ENCODE measurements at regions not wholly inside any gene's neighbourhood (a gene's known extent, or its start where the extent isn't known, plus 50 kb on each side); places are given as distances from the start of the nearest gene placed in this dataset.

DNA sequence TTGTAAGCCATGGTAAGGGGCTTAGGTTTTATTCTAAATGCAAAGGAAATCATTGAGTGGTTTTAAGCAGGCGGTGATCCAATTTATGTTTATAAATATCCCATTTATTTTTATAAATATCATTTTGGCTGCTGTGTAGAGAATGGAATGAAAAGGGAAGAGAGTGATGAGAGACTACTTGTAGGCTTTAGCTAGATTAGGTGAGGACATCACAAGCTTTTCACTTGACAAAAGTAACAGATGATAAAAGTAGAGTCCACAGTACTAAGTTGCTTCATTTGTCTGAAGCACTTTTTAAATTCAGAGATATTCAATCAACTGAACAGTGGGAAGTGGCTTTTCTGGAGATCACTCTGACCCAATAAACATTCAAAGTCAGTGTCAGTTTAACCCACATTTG lies 65.4 kb upstream of the FSHR start:
- TF ChIP-seq, protein P1, sequence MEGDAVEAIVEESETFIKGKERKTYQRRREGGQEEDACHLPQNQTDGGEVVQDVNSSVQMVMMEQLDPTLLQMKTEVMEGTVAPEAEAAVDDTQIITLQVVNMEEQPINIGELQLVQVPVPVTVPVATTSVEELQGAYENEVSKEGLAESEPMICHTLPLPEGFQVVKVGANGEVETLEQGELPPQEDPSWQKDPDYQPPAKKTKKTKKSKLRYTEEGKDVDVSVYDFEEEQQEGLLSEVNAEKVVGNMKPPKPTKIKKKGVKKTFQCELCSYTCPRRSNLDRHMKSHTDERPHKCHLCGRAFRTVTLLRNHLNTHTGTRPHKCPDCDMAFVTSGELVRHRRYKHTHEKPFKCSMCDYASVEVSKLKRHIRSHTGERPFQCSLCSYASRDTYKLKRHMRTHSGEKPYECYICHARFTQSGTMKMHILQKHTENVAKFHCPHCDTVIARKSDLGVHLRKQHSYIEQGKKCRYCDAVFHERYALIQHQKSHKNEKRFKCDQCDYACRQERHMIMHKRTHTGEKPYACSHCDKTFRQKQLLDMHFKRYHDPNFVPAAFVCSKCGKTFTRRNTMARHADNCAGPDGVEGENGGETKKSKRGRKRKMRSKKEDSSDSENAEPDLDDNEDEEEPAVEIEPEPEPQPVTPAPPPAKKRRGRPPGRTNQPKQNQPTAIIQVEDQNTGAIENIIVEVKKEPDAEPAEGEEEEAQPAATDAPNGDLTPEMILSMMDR (IDR thresholded peaks at IDR 0.05; ENCODE audit: control insufficient read depth, insufficient read depth, low read depth, low read length, missing control alignments): no peak
- H3K4me3 ChIP-seq (ENCODE audit: control insufficient read depth, low read depth, low read length): no peak overlapping the region
- no peak for DNase-seq (ENCODE audit: low read depth)

DNA sequence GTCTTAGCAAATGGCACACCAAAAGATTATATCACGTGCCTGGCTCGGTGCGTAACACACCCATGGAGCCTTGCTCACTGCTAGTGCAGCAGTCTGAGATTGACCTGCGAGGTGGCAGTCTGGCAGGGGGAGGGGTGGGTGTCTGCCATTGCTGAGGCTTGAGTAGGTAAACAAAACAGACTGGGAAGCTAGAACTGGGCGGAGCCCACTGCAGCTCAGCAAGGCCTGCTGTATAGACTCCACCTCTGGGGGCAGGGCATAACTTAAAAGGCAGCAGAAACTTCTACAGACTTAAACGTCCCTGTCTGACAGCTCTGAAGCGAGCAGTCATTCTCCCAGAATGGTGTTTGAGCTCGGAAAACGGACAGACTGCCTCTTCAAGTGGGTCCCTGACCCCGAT lies 55.9 kb upstream of the FSHR start:
- no peak for DNase-seq (ENCODE audit: low read depth)
- H3K4me3 ChIP-seq (ENCODE audit: control insufficient read depth, low read depth, low read length): no peak overlapping the region
- TF ChIP-seq, protein P1 (IDR thresholded peaks at IDR 0.05; ENCODE audit: control insufficient read depth, insufficient read depth, low read depth, low read length, missing control alignments): no peak

DNA sequence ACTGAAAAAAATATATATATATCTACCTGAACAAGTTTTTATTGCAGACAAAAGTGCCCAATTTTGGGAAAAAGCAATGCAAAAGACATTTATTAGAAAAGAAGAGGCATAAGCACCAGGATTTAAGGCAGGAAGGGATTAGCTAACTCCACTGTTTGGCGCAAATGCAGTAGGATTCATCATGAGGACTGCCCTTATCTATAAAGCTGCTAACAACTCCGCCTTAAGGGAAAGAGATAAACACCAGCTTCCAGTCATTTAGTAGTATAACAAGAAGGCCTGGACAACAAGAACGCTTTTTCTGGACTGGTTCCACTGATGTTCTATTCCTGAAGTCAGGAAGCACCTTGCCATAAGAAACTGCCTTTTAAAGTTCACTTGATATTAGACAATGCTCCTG lies 52.9 kb upstream of the FSHR start:
- no peak overlapping the region for H3K4me3 ChIP-seq (ENCODE audit: control insufficient read depth, low read depth, low read length)
- TF ChIP-seq, protein P1 (IDR thresholded peaks at IDR 0.05; ENCODE audit: control insufficient read depth, insufficient read depth, low read depth, low read length, missing control alignments): no peak
- DNase-seq (ENCODE audit: low read depth): no peak
